Pancreas (tissue), 10 donors: ENCODE measurements at regions not wholly inside any gene's neighbourhood (a gene's known extent, or its start where the extent isn't known, plus 50 kb on each side); places are given as distances from the start of the nearest gene placed in this dataset.

Experiments
- ATAC-seq, 4 donors: fragments of 200-7000 bp; cut with Tn5 transposase; one replicate each; pipeline versions ENCODE4 v1.8.0 to v1.9.1; 2020; ENCODE audit warnings: mild to moderate bottlenecking in 4 of 4, moderate library complexity in 4 of 4
- DNase-seq, 6 donors: peaks; one replicate each; pipeline ENCODE4 v3.0.0-alpha.2; 2020
- FAIRE-seq: peaks from 2 replicates; lab custom pipeline; 2012; peaks lifted over from hg19 to GRCh38; lab: Jason Lieb, UNC
- H3K27ac ChIP-seq, 4 donors: fragments of 200-600 bp; sonication (generic); 1 replicate in 3 of 4; 2 replicates in 1 of 4; pipeline versions ENCODE4 v1.5.0 to v1.8.0; 2020
- H3K27me3 ChIP-seq, 4 donors: fragments of 200-600 bp; one replicate each; pipeline ENCODE4 v1.8.0; 2021
- H3K36me3 ChIP-seq, 3 donors: fragments of 200-600 bp; sonication (generic) in 1 of 3; one replicate each; pipeline versions ENCODE4 v1.5.0 to v1.8.0; 2020 to 2021
- H3K4me1 ChIP-seq, 3 donors: fragments of 200-600 bp; one replicate each; pipeline ENCODE4 v1.8.0; 2021
- H3K4me3 ChIP-seq, 4 donors: fragments of 200-600 bp; sonication (generic) in 2 of 4; one replicate each; pipeline versions ENCODE4 v1.5.0 to v1.8.0; 2020 to 2021
- H3K9me3 ChIP-seq, 4 donors: fragments of 200-600 bp; one replicate each; pipeline ENCODE4 v1.8.0; 2021
- CTCF ChIP-seq, 4 donors: fragments of 200-600 bp; sonication (generic) in 3 of 4; IDR thresholded peaks; one replicate each; pipeline versions ENCODE4 v1.5.0 to v1.8.0; 2021; ENCODE audit warnings: antibody characterized with exemption in 4 of 4
- WGBS, 2 donors: extraction: QIAGEN DNeasy Blood & Tissue Kit; methylation state at CpG; one replicate each; pipeline ENCODE4 v1.1.7; 2013; 5-methylcytosine and 5-hydroxymethylcytosine counted together
- intact Hi-C, 3 donors: fragments of 100-400 bp; cut with DNase I; formaldehyde crosslinking; loops; one replicate each; pipeline versions ENCODE4 v1.11.1 to v1.14.2; 2022
- donor health status: healthy with polysubstance abuse.
- donor health status: DM: no; HTN: no; CAD: no; lungs with moderate emphysema.
- donor health status: DM: no; HTN: no; CAD: no.
- donor health status: control.
- donor health status: control.
- donor health status: Bipolar disorder and iron deficiency.
- donor health status: DM: yes; HTN: yes; CAD: no.
- donor health status: DM: no; HTN: no; CAD: no.
- donor health status: DM: no; HTN: no; CAD: no.
- donor health status: DM: yes; HTN: yes; CAD: no.

- H3K4me1 ChIP-seq, result no peaks in the 10 kb centered on the region
- no peaks in the 10 kb centered on the region for H3K36me3 ChIP-seq
- FAIRE-seq (no peak), ATAC-seq (no peak), DNase-seq (no peak)
- H3K27ac ChIP-seq, result no peak overlapping the region
- H3K27me3 ChIP-seq, result no peaks in the 10 kb centered on the region
- no peaks in the 10 kb centered on the region for H3K9me3 ChIP-seq
- TF ChIP-seq CTCF (IDR thresholded peaks at IDR 0.05), result no peak
- no peak overlapping the region for H3K4me3 ChIP-seq
- intact Hi-C loops, result no loop called here
- 89 to 92% methylated on average over 1 of the region's 1 CpG for WGBS, 2 donors
Observed at GRCh38 chr6:128617285-128617684, 96.9 kb upstream of the PTPRK start.

DNA sequence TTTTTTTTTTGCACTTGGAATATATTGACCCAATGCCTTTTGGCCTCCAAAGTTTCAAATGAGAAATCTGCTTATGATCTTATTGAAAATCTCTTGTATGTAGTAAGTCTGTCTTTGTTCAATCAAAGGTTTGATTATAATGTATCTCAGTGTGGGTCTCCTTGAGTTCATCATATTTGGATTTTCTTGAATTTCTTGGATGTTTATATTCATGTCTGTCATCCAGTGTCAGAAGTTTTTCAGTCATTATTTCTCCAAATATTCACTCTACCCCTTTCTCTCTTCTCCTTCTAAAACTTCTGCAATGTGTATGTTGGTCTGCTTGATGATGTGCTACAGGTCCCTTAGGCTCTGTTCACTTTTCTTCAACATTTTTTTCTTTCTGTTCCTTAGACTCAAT lies 95.9 kb upstream of the PTPRK start:
- ATAC-seq (no peak), FAIRE-seq (no peak), DNase-seq (no peak)
- no peaks in the 10 kb centered on the region for H3K27me3 ChIP-seq
- no peaks in the 10 kb centered on the region for H3K9me3 ChIP-seq
- H3K4me3 ChIP-seq, result no peak overlapping the region
- no peak for TF ChIP-seq CTCF (IDR thresholded peaks at IDR 0.05)
- intact Hi-C loops, result no loop called here
- no peak overlapping the region for H3K27ac ChIP-seq
- H3K4me1 ChIP-seq, result no peaks in the 10 kb centered on the region
- H3K36me3 ChIP-seq, result no peaks in the 10 kb centered on the region

- FAIRE-seq, result no peak
- H3K4me3 ChIP-seq, result no peak overlapping the region
Observed at GRCh38 chr6:128606611-128607010, 86.2 kb upstream of the PTPRK start.

GRCh38 chr6:128605961-128606360 lies 85.6 kb upstream of the PTPRK start:
- Histone ChIP-seq H3K36me3 (no peaks in the 10 kb centered on the region), H3K27ac (no peak overlapping the region), H3K9me3 (no peaks in the 10 kb centered on the region), H3K4me3 (no peak overlapping the region), H3K27me3 (no peaks in the 10 kb centered on the region), H3K4me1 (no peaks in the 10 kb centered on the region)
- no peak for DNase-seq
- WGBS, 2 donors, result 60 to 76% methylated on average over 2 of the region's 2 CpGs
- intact Hi-C loops, result no loop called here
- no peak for FAIRE-seq
- no peak for TF ChIP-seq CTCF (IDR thresholded peaks at IDR 0.05)
- peak in 1 of 4 donors; percentile 31 for ATAC-seq

More at GRCh38 chr6:128606611-128607010, 86.2 kb upstream of the PTPRK start:
- Histone ChIP-seq H3K9me3 (no peaks in the 10 kb centered on the region), H3K36me3 (no peaks in the 10 kb centered on the region), H3K27ac (no peak overlapping the region), H3K27me3 (no peaks in the 10 kb centered on the region), H3K4me1 (no peaks in the 10 kb centered on the region)
- intact Hi-C loops, result no loop called here
- no peak for TF ChIP-seq CTCF (IDR thresholded peaks at IDR 0.05)
- ATAC-seq, result no peak
- no peak for DNase-seq
- WGBS, 2 donors, result 84 to 95% methylated on average over 3 of the region's 3 CpGs

GRCh38 chr6:128601060-128601459 lies 80.7 kb upstream of the PTPRK start:
- ATAC-seq (peak; percentile 70 to 86 (median 78)), DNase-seq (no peak), FAIRE-seq (no peak)
- Histone ChIP-seq H3K4me1 (no peaks in the 10 kb centered on the region), H3K27ac (no peak overlapping the region), H3K9me3 (no peaks in the 10 kb centered on the region), H3K36me3 (no peaks in the 10 kb centered on the region), H3K27me3 (no peaks in the 10 kb centered on the region), H3K4me3 (no peak overlapping the region)
- no peak for TF ChIP-seq CTCF (IDR thresholded peaks at IDR 0.05)
- 27 to 36% methylated on average over 4 of the region's 4 CpGs for WGBS, 2 donors
- intact Hi-C loops, result no loop called here
